Ishikawa (cell line): ENCODE measurements at regions not wholly inside any gene's neighbourhood (a gene's known extent, or its start where the extent isn't known, plus 50 kb on each side); places are given as distances from the start of the nearest gene placed in this dataset.

Experiments
- REST ChIP-seq: IDR thresholded peaks from 2 replicates; pipeline ENCODE4 v1.6.1; 2012; ENCODE audit warnings: low read depth, mild to moderate bottlenecking
- TF ChIP-seq, protein P1 (sequence below): IDR thresholded peaks from 2 replicates; pipeline ENCODE4 v1.6.1; 2012

DNA sequence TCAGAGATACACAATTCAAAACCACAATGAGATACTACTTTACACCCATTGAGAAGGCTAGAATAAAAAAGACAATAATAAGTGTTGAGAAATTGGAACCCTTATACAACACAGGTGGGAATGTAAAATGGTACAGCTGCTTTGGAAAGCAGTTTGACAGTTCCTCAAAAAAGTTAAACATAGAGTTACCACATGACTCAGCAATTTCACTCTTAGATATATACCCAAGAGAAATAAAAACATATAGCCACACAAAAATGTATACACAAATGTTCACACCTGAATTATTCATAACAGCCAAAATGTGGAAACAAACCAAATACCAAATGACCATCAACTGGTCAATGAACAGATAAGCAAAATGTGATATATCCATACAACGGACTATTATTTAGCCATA, 161.1 kb upstream of the PLN start:
- no peak for TF ChIP-seq REST
- TF ChIP-seq, protein P1, sequence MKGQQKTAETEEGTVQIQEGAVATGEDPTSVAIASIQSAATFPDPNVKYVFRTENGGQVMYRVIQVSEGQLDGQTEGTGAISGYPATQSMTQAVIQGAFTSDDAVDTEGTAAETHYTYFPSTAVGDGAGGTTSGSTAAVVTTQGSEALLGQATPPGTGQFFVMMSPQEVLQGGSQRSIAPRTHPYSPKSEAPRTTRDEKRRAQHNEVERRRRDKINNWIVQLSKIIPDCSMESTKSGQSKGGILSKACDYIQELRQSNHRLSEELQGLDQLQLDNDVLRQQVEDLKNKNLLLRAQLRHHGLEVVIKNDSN = no peak
